ENCODE measurements at regions not wholly inside any gene's neighbourhood (a gene's known extent, or its start where the extent isn't known, plus 50 kb on each side); places are given as distances from the start of the nearest gene placed in this dataset.

GRCh38 chr13:53121131-53121773 lies 92.6 kb downstream of the OLFM4 start:
- ChIA-PET POLR2A (ENCODE audit: partially characterized antibody) (no interaction called here), CTCF (ENCODE audit: partially characterized antibody) (interaction anchor here (0.7 kb wide), 1 partner anchor 14 kb away, joined by 5 read pairs; no protein-coding TSS in a partner anchor)
- no peak for DNase-seq (ENCODE audit: low read depth in 1 of 2, low spot score in 2 of 2)
- H3K4me3 ChIP-seq (ENCODE audit: extremely low read depth in 1 of 4, insufficient read depth in 2 of 4, low read depth in 3 of 4, low read length in 4 of 4), result no peak overlapping the region; a peak in 1 of 8 replicates
- no peak overlapping the region for H2AFZ ChIP-seq (ENCODE audit: low read length)
- no peak overlapping the region for H3K9ac ChIP-seq (replicated peaks in 1 of 4; ENCODE audit: extremely low read depth in 1 of 4, low read depth in 3 of 4, low read length in 3 of 4)
- H2BK5ac ChIP-seq (ENCODE audit: low read depth, low read length), result no peak overlapping the region
- H3K23ac ChIP-seq (ENCODE audit: insufficient read length), result no peak overlapping the region
- no peak overlapping the region for H4K8ac ChIP-seq (ENCODE audit: extremely low read depth, insufficient read depth, low read length)
- TF ChIP-seq TAF7 (optimal IDR thresholded peaks at IDR 0.05; ENCODE audit: borderline replicate concordance, low read depth, low read length), result no peak
- TF ChIP-seq SIN3A (conservative IDR thresholded peaks at IDR 0.05 in 1 of 2, IDR thresholded peaks at IDR 0.05 in 1 of 2; ENCODE audit: low read depth in 1 of 2, low read length in 2 of 2), result no peak
- no peak for TF ChIP-seq SUZ12 (IDR thresholded peaks at IDR 0.05; ENCODE audit: low read length)
- no peak for TF ChIP-seq RXRA (IDR thresholded peaks at IDR 0.05; ENCODE audit: insufficient read depth, low read depth, low read length)
- no peak for TF ChIP-seq EP300 (IDR thresholded peaks at IDR 0.05; ENCODE audit: borderline replicate concordance in 1 of 2, low read depth in 2 of 2, low read length in 2 of 2)
- no peak for TF ChIP-seq ZNF274 (IDR thresholded peaks at IDR 0.05; ENCODE audit: borderline replicate concordance, extremely low read depth, low read length)
- no peak for TF ChIP-seq HDAC6 (IDR thresholded peaks at IDR 0.05; ENCODE audit: low read depth, low read length)
- no peak for TF ChIP-seq TEAD4 (IDR thresholded peaks at IDR 0.05; ENCODE audit: low read depth, low read length)
- no peak for TF ChIP-seq SIX5 (IDR thresholded peaks at IDR 0.05; ENCODE audit: low read depth, low read length)
- no peak for TF ChIP-seq BRCA1 (IDR thresholded peaks at IDR 0.05; ENCODE audit: low read depth, low read length)
- H3K56ac ChIP-seq (replicated peaks; ENCODE audit: insufficient read length, low read depth, low read length), result no peak overlapping the region
- H4K5ac ChIP-seq (ENCODE audit: insufficient read length, low read depth, low read length), result no peak overlapping the region
- H3K36me3 ChIP-seq (ENCODE audit: control insufficient read depth in 2 of 4, insufficient read depth in 4 of 4, low read length in 3 of 4), result no peaks in the 10 kb centered on the region
- H4K20me1 ChIP-seq (replicated peaks in 1 of 2; ENCODE audit: control insufficient read depth in 1 of 2, insufficient read depth in 2 of 2, low read length in 2 of 2), result no peaks in the 10 kb centered on the region
- WGBS, 2 experiments (ENCODE audit: extremely low coverage in 1 of 2, insufficient coverage in 1 of 2, insufficient read length in 1 of 2, insufficient replicate concordance in 2 of 2, low coverage in 1 of 2, low lambda C conversion rate in 2 of 2, missing lambda C conversion rate in 1 of 2), result 11% methylated on average over 1 of the region's 1 CpG; no CpG with 5 or more reads in 1 of the 2 experiments
- 0 out of 4 replicates have a peak, but pooled peaks cover 0 to 7% of the 10 kb centered on the region in 2 experiments for H3K9me3 ChIP-seq (ENCODE audit: insufficient read depth in 2 of 2, low read depth in 1 of 2, low read length in 1 of 2)
- no peaks in the 10 kb centered on the region for H3K27me3 ChIP-seq (replicated peaks in 1 of 4; ENCODE audit: control insufficient read depth in 3 of 4, extremely low read depth in 1 of 4, insufficient read depth in 3 of 4, low read length in 3 of 4)
- H3K4me1 ChIP-seq (replicated peaks in 1 of 4; ENCODE audit: control insufficient read depth in 3 of 4, insufficient read depth in 4 of 4, low read length in 3 of 4), result peaks cover 0 to 7% (median 0%) of the 10 kb centered on the region in 4 experiments; a peak in 3 of 7 replicates
- H4K91ac ChIP-seq (replicated peaks; ENCODE audit: insufficient read length, low read length), result no peak overlapping the region
- H3K4ac ChIP-seq (replicated peaks; ENCODE audit: insufficient read length, low read depth, low read length), result no peak overlapping the region
- no peaks in the 10 kb centered on the region for H3K79me2 ChIP-seq (ENCODE audit: control insufficient read depth in 1 of 2, insufficient read depth in 2 of 2, low read length in 2 of 2)
- no peak overlapping the region for H2BK12ac ChIP-seq (ENCODE audit: low read depth, low read length)
- no peak overlapping the region for H2BK120ac ChIP-seq (replicated peaks; ENCODE audit: low read depth, low read length)
- H2AK5ac ChIP-seq (ENCODE audit: low read depth, low read length), result no peak overlapping the region
- H3K14ac ChIP-seq (ENCODE audit: insufficient read length), result no peak overlapping the region
- no peak overlapping the region for H2BK20ac ChIP-seq (ENCODE audit: low read length)
- peak overlapping the region; percentile 38 to 50 for H3K4me2 ChIP-seq (ENCODE audit: insufficient read depth in 1 of 2, low read depth in 2 of 2, low read length in 2 of 2)
- no peak overlapping the region for H2BK15ac ChIP-seq (ENCODE audit: low read length)
- FAIRE-seq, result no peak
- H3K79me1 ChIP-seq (ENCODE audit: low read depth, low read length), result no peaks in the 10 kb centered on the region
- no peak overlapping the region for H3K18ac ChIP-seq (ENCODE audit: extremely low read depth, low read length)
- no peak overlapping the region for H3K27ac ChIP-seq (ENCODE audit: low read depth, low read length)
- no peaks in the 10 kb centered on the region for H3K23me2 ChIP-seq (ENCODE audit: low read depth, low read length)
